ENCODE measurements at regions not wholly inside any gene's neighbourhood (a gene's known extent, or its start where the extent isn't known, plus 50 kb on each side); places are given as distances from the start of the nearest gene placed in this dataset.

DNA sequence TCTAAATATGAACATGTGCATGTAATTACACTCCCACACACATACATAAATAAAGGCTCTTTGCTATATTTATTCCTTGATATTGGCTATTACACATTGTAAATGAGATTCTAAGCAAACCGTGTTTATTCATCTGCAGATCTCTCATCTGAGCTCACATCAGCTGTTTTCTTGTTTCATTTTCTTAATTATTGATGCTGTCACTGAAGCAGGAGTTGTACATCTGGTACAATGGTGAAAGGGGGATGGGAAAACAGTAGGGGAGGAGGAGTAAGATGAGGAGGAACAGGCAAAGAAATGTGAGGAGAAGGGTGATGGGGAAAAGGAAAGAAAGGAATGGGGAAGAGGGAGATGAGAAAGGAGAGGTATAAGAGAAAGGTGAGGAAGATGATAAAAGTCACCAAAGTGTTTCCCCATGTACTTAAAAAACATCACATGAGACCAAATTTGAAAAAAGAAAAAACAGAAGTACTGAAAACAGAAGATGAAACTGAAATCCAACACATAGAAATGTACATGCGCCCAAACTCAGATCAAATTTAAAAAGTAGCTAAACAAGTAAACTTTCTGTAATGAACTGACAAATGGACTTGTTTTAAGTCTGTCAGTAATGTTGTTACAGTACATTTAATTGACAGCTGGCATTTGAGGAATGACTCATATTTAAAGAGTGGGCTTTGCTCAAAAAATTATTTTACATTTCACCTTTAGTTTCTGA lies 472.2 kb downstream of the ARL4A start:
- DNase-seq, result no peak

DNA sequence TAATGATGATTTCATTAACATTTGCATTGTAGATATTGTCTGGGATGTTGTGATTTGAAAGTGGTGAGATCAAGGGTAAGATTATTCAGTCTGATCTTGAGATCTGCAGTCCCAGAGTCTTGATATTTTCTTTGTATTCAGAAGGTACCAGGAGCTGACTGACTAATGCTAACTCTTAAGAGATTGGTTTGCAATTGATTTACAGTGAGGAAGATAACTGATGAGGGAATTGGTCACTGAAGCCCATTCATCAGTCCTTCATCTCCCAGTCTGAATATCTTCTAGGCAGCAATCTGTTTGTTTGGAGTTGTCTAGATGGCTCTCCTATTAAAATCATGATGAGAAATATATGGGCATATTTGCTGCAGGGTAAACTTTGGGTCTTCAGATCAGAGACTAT lies 473.7 kb downstream of the ARL4A start:
- no peak for DNase-seq

DNA sequence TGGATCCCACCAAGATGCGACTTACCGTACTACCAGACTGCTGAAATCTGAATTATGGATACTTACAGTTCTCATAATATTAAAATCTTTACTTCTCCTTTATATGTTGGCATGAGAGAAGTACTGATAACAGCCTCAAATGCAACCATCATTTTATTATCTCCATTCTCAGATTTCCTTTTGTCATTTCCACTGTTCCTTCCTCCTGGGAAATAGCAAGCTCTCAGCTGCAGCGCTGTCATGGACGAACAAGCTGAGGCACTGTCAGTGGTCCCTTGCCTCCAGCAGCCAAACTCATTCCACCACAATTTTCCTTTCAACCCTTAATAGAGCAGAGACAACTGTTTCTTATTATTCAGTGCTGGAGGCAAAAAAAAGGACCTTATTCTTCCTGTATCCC lies 478.4 kb downstream of the ARL4A start:
- no peak for DNase-seq

DNA sequence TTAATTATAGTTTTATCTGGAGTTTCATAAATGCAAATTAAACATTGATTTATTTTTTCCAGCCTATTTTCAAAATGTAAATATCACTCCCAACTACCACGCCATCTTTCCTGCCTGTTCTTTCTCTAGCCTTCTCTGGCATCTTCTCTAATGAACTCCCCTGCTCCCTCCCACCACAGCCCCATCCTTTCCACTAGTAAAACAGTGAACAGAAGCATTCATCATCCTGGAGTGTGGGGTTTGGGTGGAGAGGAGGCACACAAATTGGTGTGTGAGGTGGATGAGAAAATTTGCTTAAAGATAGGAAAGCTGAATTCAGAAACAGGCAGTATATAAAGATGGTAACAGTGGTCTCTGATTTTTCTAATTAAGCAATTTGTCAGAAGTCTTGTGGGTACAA lies 479.4 kb downstream of the ARL4A start:
- DNase-seq, result no peak

DNA sequence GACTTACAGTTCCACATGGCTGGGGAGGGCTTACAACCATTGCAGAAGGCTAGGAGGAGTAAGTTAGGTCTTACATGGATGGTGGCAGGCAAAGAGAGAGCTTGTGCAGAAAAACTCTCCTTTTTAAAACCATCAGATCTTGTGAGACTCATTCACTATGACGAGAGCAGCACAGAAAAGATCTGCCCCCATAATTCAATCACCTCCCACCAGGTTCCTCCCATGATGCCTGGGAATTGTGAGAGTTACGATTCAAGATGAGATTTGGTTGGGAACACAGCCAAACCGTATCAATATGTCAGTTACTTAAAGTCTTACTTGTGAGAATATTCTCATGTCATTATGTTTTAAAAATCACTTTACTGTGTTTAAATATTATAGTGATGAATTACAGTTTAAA lies 481.9 kb downstream of the ARL4A start:
- DNase-seq, result no peak

DNA sequence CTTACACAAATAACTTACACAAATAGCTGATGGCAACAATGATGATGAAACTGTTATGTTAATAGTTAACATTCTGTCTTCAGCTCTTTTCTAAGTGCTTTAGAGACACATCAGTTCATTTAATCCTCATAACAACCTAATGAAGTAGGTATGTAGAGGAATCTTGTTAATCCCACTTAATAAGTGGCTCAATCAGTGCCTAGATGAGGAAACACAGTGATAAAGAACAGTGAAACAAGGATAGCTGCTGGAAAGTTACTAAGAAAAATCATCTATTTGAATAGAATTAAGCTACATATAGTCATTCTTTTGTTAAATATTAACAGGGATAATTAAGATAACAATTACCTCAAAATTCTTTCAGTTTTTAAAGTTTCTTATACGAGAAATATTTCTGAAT lies 487.6 kb downstream of the ARL4A start:
- DNase-seq, result no peak

DNA sequence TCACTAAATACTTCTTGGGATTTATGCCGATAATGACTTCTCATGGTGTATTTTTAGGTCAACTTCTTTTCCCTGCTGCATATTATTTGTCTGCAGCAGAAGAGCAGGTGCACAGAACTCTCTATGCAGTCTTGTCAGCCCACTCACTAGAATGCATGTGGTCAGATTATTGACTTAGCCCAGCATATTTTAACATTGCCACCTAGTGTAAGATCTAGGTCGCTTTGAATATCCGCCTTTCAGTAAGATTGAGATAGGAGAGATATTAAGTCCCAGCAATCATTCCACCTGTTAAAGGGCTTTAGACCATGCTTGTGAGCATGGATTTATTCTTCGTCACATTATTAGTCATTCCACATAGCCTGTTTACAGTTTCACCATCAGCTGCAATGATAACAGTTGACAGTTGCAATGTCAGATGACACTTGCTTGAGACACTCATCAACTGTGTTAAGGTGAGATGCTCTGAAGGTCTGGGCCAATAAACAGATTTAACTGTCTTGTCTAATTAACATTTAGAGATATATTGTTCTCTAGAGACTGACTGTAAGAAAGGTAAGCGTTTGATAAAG lies 491.7 kb downstream of the ARL4A start:
- no peak for DNase-seq

DNA sequence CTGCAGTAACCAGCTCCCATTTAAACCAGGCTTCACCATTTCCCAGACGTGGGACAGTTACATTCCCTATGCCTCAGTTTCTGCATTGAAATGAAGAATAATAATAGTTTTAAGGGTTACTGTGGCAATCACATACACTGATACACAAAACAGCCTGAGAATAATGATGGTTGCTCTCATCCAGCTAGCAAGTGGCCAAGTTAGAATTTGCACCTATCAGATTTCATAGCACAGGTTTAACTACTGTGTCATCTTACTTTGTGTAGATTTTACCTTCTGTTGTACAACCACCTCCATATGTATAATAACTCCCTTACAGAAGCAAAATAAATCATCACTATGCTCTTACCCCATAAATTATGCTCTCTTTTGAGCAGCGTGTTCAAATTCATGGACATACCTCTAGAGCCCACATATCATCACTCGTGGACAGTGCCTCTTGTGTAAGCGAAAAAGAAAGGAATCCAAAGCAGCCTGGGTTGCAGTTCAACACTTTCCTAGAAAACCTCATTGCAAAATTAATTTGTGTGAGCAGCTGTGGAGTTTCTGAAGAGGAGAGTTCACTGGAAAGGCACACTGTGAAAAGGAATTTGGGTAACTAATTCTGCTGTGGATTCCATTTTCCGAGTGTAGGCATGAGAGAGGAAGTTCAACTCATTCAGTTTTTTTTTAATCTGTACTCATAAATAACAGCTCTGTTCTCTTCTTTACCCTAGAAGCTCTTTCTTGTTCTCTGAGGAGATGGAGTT lies 492.5 kb downstream of the ARL4A start:
- DNase-seq, result no peak

DNA sequence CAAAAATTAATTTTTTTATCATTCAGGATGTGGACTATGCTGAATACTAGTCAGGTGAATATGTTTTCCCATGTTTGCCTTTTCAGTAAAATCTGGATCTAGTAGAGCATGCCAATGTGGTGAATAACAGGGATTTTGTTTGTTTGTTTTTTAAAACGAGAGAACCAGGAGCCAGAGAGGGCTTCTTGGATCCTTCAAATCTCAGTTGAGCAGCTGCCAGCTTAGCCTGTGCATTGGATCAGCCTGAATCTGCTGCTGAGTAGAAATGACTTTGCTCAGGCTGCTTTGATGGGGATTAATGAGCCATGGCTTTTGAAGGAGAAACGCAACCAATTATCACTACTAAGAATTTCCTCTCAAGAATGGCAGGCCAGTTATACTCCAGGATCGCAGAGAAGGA lies 493.8 kb downstream of the ARL4A start:
- DNase-seq, result no peak

DNA sequence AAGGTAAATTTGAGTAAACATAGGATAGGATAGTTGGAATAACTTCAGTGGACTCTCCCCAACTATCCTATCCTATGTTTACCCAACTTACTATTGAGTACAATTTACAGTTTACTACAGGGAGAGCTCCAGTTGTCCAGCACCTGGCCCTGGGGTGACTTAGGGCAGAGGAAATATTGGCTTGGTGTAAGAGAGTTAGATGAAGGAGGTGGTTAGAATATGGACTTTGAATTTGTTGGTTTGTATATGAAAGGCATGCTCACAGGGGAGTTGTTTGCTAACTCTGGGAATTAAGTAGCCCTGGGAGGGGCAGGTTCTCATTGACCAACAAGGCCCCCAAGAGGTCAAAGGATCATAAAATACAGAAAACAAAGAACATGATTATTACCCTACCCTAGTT lies 497.7 kb downstream of the ARL4A start:
- no peak for DNase-seq

DNA sequence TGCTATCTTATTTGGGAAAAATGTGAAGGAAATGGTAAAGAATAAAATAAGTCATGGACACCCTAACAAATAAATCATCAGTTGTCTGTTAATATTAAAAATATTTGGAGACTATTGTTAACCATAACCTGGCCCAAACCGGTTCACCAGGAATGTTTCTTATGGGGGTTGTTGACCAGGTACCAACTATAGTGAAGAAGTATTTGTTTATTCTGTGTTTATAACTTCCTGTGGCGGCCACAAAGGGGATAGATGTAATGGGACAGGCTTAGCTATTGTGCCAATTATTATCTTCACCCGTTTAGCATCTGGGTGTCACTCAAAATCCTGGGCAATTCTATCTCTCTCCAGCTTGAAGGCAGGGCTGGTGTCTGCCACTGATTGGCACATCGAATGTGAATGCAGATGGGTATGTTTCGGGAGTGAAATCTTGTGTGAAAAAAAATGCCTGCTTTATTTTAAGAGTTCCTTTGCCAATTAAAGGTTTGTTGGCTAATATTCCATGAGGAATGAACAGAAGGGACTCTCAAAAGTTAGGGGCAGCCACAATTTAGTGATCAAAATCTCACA lies 500.9 kb downstream of the ARL4A start:
- no peak for DNase-seq

DNA sequence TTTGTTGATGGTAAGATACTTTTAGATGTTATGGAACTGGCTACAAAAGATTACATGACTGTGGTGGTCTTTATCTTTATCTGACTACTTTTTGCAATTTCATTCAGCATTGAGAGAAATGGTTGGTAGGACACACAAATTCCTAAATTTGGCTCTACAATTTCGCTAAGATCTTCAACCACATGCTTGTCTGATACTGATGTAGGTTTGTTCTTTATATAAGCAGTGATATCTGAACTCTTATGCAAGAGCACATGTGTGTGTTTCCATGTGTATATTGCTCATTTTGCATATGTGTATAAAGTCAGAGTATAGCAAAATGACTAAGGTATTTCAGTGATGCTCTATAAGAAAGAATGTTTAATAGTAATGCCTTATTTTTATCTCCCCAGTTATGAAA lies 501.5 kb downstream of the ARL4A start:
- no peak for DNase-seq

DNA sequence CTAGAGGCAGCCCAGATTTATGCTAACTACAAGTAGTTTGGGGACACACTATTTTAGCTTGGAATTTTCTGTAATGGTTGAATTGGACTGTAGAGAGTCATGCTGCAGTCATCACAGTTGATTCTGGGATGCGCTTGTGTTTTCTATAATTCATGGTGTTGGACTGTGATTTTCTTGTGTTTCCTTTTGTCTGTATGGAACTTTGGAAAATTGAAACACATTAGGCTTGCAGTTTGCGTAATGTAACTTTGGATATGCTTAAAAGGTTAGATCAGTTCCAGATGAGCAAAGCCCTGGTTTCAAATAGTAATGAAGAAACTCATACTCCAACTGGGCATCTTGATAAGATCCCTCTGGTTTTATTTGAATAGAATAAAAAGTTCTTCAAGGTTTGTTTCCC lies 502.2 kb downstream of the ARL4A start:
- DNase-seq, result no peak

DNA sequence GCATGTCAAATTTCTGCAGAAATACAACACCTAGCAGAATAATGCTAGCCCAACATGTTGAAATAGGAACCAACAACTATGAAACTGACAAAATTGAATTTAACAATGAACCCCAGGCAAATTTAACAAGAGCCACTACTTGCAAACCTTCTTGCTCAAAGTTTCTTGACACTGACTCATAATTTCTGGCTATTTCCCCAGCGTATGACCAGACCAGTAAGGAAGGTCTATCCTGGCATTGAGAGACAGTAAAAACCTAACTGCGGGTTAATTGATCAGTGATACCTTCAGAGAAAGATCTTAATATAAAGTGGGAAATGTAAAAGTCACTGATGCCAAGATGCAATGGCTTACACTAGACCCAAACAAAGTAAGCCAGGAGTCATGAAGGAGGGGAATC lies 510.1 kb downstream of the ARL4A start:
- DNase-seq, result no peak

DNA sequence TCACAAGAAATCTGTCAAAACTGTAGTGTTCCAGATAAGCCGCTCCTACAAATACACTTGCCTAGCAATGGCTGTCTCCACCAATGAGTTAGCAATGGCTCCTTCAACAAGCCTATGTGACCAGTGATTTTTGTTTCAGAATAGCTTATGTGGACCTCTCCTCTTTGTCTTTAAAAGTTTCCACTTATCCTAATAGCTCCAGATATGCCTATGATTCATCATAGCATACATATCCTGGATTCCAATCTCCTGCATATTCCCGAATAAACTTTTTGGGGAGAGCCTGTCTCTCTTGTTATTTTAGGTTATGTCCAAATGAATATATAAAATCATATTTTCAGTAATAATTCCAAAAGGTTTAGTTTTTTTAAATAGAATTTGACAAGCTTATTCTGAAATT lies 510.6 kb downstream of the ARL4A start:
- DNase-seq, result no peak

DNA sequence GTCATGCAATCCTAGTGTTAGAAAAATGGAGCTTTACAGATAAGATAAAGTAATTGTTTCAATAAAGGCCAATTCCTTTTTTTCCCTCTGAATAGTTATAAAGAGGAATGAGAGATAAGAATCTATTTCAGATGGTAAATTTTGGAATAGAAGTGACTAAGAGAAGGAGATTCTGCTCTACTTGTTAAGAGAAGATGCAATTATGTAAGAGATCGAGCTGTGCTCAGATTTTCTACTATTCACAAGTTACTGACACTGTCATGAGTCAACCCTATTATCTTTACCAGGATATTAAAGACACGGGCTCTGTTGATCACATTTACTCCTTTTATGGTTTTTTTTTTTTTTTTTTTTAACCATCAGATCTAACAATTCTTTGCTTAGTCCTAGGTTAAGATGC lies 511.3 kb downstream of the ARL4A start:
- no peak for DNase-seq

DNA sequence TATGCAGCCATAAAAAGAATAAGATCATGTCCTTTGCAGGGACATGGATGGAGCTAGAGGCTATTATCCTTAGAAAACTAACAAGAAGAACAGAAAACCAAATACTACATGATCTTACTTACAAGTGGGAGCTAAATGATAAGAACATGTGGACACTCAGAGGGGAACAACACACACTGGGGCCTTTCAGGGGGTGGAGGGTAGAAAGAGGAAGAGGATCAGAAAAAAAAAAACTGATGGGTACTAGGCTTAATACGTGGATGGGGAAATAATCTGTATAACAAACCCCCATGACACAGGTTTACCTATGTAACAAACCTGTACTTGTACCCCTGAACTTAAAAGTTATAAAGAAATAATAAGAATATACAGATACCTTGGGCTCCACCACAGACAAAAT lies 514.2 kb downstream of the ARL4A start:
- DNase-seq, result no peak

DNA sequence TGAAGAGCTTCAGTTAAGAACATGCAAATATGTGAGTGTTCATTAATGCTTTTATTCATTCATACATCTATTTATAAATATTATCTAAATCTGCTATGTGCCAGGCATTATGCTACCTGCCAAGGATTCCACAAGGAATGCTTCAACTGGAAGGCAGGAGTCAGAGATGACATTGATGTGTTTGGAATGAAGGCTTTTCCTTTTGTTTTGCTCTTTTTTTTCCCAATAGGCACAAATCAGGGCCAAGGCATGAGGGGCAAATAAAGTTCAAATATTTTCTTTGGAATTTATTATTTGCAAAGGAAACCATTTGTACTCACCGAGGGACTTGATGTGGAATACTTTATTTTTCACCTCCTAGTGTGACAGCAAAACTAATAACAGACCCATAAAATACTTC lies 530.3 kb downstream of the ARL4A start:
- DNase-seq, result no peak

DNA sequence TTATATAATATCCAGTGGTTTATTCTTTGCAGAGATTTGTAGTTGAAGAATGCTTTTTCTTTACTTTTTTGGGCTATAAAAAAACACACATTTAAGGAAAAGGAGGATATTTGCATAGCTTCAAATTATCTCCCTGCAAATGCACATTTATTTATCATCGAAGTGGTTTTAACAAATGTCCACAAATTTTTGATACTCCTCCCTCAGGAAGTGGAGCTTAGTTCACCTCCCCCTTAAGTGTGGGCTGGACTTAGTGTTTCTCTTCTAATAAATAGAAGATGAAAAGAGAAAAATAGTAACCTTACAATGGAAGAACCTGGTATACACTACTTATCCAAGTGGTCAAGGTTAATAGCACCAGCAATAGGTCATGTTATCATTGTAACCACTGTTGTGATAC lies 537.6 kb downstream of the ARL4A start:
- DNase-seq, result no peak

DNA sequence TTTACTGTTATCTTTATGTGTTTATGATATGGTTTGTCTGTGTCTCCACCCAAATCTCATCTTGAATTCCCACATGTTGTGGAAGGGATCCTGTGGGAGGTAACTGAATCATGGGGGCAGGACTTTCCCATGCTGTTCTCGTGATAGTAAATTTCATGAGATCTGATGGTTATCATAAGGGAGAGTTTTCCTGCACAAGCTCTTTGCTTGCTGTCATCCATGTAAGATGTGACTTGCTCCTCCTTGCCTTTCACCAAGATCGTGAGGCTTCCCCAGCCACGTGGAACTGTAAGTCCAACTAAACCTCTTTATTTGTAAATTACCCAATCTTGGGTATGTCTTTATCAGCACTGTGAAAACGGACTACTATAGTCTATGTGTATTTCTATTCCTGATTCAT lies 539.0 kb downstream of the ARL4A start:
- no peak for DNase-seq

DNA sequence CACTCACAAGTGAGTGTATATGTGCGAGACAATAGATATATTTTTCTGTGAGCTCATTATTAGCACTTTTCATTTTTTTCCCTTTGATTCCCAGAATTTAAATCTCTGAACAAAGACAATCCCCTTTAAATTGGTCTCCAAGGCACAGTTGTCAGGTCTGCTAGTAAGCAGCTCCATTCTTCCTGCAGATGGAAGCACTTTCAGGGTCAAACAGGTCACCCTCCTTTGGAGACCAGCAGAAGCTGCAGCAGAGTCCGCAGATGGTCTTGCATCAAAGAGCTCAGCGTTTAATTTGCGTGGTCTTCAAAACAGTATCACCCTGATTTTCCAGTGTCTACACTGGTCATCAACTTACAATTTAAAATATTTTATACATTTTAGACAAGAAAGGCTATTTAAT lies 543.8 kb downstream of the ARL4A start:
- no peak for DNase-seq

DNA sequence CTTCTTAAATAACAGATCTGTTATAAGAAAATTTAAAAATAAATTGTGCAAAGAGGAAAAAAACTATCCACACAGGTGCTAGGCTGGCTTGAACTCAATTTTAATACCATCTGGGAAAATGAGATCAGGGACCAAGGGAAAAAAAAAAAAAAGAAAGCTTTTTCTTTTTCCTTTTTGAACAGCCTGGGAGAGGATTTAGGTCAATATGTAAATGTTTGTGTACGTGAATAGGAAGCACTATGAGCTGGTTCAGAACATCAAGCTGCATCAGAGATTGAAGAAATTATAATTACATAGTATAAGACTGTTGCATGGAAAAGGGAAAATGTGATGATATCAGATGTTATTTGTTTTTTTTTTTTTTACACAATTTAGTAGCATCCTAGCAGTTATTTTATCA lies 548.0 kb downstream of the ARL4A start:
- no peak for DNase-seq

DNA sequence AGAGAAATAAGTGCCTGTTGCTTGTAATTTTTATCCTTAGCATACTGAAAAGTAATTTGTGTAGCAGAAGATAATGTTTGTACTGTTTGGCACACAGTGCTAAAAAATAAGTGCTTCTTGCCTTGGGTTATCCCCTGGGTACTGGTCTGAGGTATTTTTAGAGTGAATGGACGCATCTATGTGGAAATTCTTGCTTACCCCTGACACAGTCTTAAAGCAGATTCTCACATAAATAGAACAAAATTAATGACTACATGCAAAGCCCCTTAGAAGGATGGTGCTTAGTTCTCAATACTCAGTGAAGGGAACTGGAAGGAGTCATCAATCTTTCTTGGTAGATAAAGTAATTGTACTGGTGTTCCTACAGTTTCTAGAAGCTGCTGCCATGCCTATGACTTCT lies 548.6 kb downstream of the ARL4A start:
- no peak for DNase-seq

DNA sequence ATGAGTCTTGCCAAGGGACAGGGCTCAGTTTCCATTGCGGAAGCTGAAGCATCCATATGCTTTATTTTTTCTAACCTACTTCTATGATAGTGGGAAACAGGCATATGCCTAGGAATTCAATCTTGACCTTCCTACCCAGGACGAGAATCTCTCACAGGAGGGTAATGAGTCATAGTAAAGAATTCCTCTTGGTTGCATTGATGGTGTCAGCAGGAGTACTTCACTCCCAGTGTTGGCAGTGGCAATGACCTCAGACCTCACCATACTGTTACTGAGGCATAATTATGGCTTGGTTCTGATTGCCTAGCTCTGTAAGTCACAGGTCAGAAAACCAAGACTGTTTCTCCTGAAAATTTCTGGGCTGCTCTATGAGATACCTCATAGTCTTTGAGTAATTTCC lies 552.9 kb downstream of the ARL4A start:
- DNase-seq, result no peak

Measured in T-helper 1 cell (primary cell).